ENCODE measurements at regions not wholly inside any gene's neighbourhood (a gene's known extent, or its start where the extent isn't known, plus 50 kb on each side); places are given as distances from the start of the nearest gene placed in this dataset.
"Not testable (repeated sequence)": the region's sequence is repeated elsewhere in the genome, so short reads cannot be mapped to it uniquely, and the experiment has no call there.

- no peak for DNase-seq (ENCODE audit: low spot score)
These were observed 116.4 kb downstream of the EBLN2 start for GRCh38 chr3:73177827-73178226.

DNA sequence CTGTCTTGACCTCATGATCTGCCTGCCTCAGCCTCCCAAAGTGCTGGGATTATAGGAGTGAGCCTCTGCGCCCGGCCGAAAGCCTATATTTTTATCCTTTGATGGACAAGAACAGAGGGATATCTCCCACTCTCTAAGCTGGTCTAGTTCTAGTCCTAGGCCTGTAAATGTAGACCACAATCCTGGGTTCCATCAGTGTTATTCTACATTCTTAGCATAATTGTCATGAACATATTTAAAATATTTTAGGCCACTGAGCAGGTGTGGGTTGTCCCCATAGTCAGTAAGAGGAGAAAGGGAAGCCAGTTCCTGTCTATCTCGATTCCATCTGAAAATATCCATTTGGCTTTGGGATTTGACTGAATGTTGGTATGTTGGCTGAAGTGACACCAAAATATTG, 118.1 kb downstream of the EBLN2 start:
- DNase-seq (ENCODE audit: low spot score), result no peak

DNA sequence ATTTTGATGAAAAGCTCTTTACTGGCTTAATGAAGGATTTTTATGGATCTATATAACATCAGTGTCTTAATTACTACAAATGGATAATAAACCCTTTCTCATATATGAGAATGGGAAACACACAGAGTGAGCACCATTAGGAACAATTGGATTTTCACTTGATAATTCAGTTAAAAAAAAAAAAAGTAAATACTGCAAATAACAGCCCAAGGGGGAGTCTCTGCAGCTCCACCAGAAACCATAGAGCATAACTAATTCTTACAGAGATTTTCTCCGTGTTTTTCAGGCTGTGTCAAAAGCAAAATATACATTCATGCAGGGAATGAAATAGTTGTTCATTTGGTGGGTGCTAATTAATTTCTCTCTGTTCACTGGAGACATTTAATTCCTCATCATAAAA, 125.3 kb downstream of the EBLN2 start:
- no peak for DNase-seq (ENCODE audit: low spot score)

GRCh38 chr3:73187328-73187727, 125.9 kb downstream of the EBLN2 start:
- no peak for DNase-seq (ENCODE audit: low spot score)

GRCh38 chr3:73188707-73189106, 127.2 kb downstream of the EBLN2 start:
- no peak for DNase-seq (ENCODE audit: low spot score)

DNA sequence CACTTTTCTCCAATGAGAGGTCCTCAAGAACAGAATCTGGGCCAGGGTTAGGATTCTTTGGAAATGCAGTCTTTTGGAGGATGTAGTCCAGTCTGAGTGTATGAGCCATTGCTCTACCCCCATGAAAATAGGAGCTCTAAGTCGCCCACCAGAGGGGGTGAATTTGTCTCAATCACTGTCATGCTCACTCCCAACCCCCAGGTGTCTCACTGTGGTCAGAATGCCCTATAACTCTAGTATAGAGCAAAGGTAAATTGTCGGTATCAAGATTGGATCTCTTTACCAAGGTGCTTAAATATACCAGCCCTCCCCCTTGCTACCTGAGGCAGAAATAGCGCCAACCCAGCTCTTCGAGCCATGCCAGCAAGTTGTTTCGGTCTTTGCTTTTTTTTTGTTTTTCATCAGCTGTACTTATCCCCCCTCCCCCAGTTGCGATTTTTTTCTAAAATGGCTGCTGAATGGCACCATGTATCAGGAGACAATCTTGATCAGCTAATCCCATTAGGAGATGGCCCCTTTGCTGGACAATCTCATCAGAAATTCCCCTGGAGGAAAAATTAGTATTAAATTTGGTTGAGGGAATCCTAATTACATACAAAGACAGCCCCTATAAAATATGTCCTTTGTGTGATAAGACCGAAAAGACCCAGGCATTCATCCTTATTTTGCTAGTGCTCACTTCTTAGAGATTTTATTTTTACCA, 130.7 kb downstream of the EBLN2 start:
- DNase-seq (ENCODE audit: low spot score), result no peak

DNA sequence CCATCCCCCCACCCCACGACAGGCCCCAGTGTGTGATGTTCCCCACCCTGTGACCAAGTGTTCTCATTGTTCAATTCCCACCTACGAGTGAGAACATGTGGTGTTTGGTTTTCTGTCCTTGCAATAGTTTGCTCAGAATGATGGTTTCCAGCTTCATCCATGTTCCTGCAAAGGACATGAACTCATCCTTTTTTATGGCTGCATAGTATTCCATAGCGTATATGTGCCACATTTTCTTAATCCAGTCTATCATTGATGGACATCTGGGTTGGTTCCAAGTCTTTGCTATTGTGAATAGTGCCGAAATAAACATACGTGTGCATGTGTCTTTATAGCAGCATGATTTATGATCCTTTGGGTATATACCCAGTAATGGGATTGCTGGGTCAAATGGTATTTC, 132.5 kb downstream of the EBLN2 start:
- not testable (repeated sequence) for DNase-seq (ENCODE audit: low spot score)

DNA sequence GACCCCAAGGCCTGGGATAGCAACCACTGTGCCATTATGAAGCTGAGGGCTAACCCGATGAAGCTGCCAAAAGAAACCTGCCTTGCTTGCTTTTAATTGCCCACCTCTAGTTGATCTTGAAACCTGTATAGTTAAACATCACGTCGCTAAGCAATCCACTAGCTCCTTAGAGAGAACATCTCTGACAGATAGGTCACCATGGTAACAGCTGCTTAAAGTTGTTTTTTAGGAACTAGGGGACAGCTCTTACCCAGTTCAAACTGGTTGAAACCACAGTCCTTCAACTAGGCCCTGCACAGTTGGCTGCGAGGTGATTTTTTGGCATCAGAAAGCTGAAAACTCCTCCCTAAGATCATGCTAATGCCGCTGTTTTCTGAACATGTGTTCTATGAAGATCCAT, 135.7 kb downstream of the EBLN2 start:
- DNase-seq (ENCODE audit: low spot score), result no peak

- DNase-seq (ENCODE audit: low spot score), result no peak
These were observed 141.6 kb downstream of the EBLN2 start for GRCh38 chr3:73203101-73203500.

GRCh38 chr3:73203633-73204032, 142.2 kb downstream of the EBLN2 start:
- no peak for DNase-seq (ENCODE audit: low spot score)

GRCh38 chr3:73204841-73205240, 143.4 kb downstream of the EBLN2 start:
- no peak for DNase-seq (ENCODE audit: low spot score)

DNA sequence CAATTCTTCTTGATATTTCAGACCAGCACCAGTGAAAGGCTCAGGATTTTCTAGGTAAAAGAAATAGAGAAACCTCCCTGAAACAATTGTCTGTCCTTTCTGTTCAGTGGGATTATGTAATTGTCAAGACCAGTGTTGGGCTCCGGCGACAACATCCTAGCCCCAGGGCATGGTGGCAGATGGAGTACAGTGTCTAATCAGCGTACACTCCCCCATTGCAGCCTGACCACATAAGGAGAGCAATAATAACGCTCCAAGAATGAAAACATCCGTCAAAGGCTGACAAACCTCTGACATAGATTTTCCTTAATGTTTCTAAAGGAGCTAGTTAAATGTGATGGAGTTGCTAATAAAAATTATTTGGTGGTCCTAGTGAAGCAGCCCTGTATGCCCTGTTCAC, 144.6 kb downstream of the EBLN2 start:
- no peak for DNase-seq (ENCODE audit: low spot score)

DNA sequence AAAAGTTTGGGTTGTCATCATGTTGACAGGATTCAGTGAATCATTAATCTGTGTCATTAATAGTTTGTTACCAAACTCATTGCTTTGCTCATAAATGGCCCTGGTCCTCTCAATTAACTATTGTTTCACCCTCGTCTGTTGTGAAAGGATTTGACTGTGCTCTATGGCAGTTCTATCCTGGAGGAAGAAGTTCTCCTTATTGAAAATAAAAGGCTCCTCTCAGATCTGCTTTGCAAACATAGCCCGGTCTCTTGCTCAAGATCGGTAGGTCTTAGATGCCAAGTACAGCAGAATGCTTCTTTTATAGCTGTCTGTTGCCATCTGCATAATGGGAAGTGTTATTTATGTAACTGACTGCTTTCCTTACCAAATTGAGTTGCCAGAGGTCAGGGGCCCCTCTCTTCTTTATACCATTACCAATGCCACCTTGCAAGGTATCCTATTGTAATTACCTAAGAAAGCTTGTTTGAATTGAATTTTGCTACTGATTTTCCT, 146.5 kb downstream of the EBLN2 start:
- peak; percentile 18 for DNase-seq (ENCODE audit: low spot score)

DNA sequence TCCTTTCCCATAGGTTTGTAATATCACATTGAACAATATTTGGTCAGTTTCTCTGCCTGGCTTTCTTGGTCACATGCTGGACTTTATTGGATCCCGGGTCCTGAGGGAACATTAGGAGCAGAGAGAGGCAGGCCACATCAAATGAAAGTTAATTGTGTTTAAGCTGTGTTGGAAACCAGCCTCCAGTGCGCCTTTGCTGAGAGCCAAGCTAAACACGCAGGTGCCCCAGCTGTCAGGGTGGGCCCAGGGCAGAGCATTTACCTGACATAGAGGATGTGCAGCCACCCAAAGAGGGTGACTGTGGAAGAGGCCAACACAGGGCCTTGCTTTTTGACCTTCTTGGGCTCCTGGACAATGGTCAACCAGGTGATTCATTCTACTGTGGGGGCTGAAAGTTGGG, 149.3 kb downstream of the EBLN2 start:
- no peak for DNase-seq (ENCODE audit: low spot score)

- DNase-seq (ENCODE audit: low spot score), result no peak
These were observed 151.2 kb downstream of the EBLN2 start for GRCh38 chr3:73212683-73213082.

DNA sequence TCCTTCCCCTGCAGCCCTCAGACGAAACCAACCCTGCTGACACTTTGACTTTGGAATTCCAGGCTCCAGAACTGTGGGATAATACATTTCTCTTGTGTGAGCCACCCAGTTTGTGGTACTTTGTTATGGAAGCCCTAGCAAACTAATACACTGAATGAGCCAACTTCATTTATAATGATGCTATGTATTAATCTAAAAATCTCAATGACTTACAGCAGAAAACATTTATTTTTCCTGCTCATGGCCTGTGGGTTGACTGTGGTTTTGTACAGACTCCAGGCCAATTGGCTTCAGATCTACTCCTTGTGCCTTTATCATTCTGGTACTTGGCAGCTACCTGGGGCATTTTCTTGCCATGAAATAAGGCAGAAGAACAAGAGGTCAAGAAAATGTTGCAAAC, 152.4 kb downstream of the EBLN2 start:
- DNase-seq (ENCODE audit: low spot score), result no peak

DNA sequence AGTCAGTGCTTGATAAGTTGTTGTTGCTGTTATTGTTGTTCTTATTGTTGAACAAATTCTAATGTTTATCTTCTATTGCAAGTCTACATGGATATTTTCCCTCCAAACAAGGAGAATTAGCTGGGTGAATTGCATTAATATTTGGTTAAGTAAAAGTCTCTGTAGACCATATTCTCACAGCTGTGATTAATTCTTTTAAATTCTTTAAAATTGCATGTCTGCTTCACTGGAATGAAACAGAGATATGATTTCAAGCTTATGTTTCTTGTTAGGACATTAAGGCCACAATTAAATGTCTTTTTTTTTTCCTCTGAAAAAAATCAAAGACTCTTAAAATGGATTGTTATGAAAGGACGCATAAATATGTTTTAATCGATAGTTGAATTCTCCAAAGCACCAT, 153.4 kb downstream of the EBLN2 start:
- DNase-seq (ENCODE audit: low spot score), result no peak

DNA sequence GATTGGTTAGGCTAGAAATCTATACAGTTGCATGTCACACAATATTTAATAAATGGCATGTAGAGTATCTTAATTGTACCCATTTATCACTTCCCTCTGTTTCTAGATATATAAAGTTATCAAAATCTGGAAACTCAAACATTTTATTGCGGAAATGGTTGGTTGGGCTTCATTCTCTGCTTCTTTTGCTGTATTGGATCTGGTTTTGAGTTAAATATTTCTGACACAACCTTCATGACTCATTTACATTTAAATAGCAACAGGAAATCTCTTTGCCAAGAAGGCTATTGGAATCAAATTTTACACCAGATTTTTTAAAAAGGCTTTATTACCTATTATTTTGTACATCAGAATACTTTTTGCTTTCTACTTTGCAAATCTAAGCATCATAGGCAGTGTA, 153.8 kb downstream of the EBLN2 start:
- no peak for DNase-seq (ENCODE audit: low spot score)

DNA sequence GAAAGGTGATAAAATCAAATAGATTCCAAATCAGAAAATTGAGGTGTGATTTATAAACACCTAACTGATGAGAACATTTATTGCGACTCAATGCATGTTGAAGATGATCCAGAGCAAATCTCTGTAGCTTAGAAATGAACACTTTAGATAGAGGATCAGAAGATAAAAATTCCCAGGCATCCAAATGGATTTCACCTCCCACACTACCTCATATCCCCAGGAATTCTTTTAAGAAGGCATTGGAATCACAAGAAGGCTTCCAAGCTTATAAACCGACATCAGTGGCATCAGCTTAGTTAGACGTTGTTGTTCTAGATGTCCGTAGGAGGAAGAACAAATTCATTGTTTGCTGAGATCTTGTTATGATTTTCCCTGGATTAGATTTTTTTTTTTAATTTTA, 154.4 kb downstream of the EBLN2 start:
- no peak for DNase-seq (ENCODE audit: low spot score)

DNA sequence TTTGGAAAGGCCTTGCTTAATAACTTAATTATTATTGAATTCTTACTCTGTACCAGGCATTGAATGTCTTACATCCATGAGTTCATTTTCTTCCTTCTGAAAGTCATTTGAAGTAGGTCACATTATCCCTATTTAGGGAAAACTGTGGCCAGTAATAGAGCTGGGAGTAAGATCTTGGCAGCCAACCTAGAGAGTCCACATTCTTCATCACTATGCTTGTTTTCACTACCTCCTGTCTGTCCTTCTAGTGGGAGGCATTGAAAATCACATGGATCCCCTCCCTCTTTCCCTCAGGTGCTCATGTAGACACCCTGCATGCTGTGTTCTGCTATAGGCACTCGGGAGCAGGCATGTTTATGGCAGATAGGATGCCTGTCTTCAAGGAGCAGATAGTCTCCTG, 154.9 kb downstream of the EBLN2 start:
- DNase-seq (ENCODE audit: low spot score), result no peak

DNA sequence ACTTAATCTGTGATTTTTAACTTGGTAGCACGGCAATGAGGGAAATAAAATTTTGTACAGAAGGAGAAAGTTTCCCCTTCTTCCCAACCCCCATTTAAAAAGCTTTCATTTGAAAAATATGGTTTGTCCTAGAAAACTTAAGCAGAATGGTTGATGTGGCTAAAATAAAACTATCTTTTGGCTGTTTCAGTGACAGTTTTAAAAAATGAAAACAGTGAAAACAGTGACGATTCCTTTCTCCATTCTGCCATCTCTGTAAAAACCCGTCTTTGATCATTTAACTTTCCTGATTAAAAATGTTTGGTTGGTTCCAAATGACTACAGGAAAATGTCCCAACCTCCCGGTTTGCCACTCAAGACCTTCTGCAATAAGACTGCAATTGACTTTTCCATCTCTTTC, 160.7 kb downstream of the EBLN2 start:
- DNase-seq (ENCODE audit: low spot score), result no peak

DNA sequence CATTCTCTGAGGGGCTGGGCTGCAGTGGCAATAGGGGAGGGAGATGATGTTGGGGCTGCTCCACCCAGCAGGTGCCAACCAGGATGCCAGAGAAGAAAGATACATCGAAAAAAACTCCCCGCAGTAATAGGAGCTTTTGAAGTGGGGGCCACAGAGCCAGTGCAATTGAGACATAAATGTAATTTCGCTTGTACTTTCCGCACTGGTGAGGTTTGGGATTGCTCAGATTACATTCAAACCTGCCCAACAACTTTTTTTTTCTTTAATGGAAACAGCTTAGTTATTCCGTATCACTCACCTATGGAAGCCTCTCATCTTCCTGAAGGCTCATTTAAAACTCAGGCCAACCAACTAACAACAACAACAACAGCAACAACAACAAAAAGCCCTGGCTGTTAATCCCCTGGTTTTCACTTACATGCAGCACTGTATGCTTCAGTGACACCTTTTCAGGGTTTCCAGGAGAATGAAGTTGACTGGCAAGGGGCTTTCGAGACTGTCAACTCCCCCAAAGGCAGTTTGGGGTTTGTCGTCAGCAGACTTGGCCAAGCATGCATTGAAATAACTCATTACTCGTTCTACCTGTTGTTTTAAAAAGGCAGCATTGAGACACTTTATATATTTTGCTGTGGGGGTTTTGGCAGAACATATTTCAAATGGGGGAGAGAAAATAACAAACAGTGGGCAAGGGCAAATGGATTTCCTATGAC, 163.8 kb downstream of the EBLN2 start:
- no peak for DNase-seq (ENCODE audit: low spot score)

- no peak for DNase-seq (ENCODE audit: low spot score)
These were observed 164.5 kb downstream of the EBLN2 start for GRCh38 chr3:73225991-73226390.

- DNase-seq (ENCODE audit: low spot score), result no peak
These were observed 166.5 kb downstream of the EBLN2 start for GRCh38 chr3:73228000-73228399.
